Gastrocnemius medialis (tissue), 4 donors: ENCODE measurements at regions not wholly inside any gene's neighbourhood (a gene's known extent, or its start where the extent isn't known, plus 50 kb on each side); places are given as distances from the start of the nearest gene placed in this dataset.

Source experiments
- ATAC-seq, 2 donors: fragments of 150-250 bp; one replicate each; pipeline ENCODE4 v1.9.1; 2016
- DNase-seq, 2 donors: peaks; one replicate each; pipeline ENCODE4 v3.0.0-alpha.2; 2019
- H3K27ac ChIP-seq, 4 donors: fragments of 200-600 bp; sonication (generic); 1 replicate in 1 of 4; 2 replicates in 3 of 4; pipeline ENCODE4 v1.5.1; 2016 to 2018; ENCODE audit warnings: mild to moderate bottlenecking in 2 of 4, moderate library complexity in 1 of 4
- H3K27me3 ChIP-seq, 3 donors: fragments of 200-600 bp; sonication (generic) in 2 of 3; 1 replicate in 1 of 3; 2 replicates in 2 of 3; pipeline versions ENCODE4 v1.5.1 to v1.6.0; 2016 to 2019; ENCODE audit warnings: mild to moderate bottlenecking in 1 of 3, moderate library complexity in 1 of 3
- H3K36me3 ChIP-seq, 2 donors: fragments of 200-600 bp; sonication (generic) in 1 of 2; one replicate each; pipeline ENCODE4 v1.5.1; 2017 to 2018
- H3K4me1 ChIP-seq, 2 donors: fragments of 200-600 bp; sonication (generic) in 1 of 2; one replicate each; pipeline ENCODE4 v1.5.1; 2016 to 2017; ENCODE audit warnings: mild to moderate bottlenecking in 2 of 2
- H3K4me3 ChIP-seq, 4 donors: fragments of 200-600 bp; sonication (generic) in 3 of 4; 1 replicate in 1 of 4; 2 replicates in 3 of 4; pipeline ENCODE4 v1.5.1; 2016 to 2019; ENCODE audit warnings: mild to moderate bottlenecking in 2 of 4
- H3K9me3 ChIP-seq, 3 donors: fragments of 200-600 bp; sonication (generic) in 2 of 3; 1 replicate in 1 of 3; 2 replicates in 2 of 3; pipeline ENCODE4 v1.5.1; 2016 to 2019
- POLR2A ChIP-seq, 2 donors: fragments of 450-650 bp; IDR thresholded peaks; one replicate each; pipeline ENCODE4 v1.6.1; 2017; ENCODE audit warnings: antibody characterized with exemption in 2 of 2, mild to moderate bottlenecking in 2 of 2, moderate library complexity in 2 of 2
- in situ Hi-C, 4 donors: fragments of 200-750 bp; cut with MboI; loops; one replicate each; pipeline versions ENCODE4 v1.15.0 to v1.8.0; 2017; ENCODE audit warnings: low sequenced_read_pairs in 4 of 4
- intact Hi-C: fragments of 100-400 bp; cut with DNase I; formaldehyde crosslinking; loops from one replicate; pipeline ENCODE4 v1.15.1; 2023; ENCODE audit warnings: low total_unique reads
- TF ChIP-seq, protein P1 (sequence below), 5 experiments: fragments of 450-650 bp in 3 of 5; fragments of 200-600 bp in 2 of 5; sonication (generic) in 2 of 5; IDR thresholded peaks in 4 of 5; conservative IDR thresholded peaks in 1 of 5; 1 replicate in 4 of 5; 2 replicates in 1 of 5; pipeline ENCODE4 v1.5.1; 2016 to 2019; ENCODE audit warnings: antibody characterized with exemption in 5 of 5, mild to moderate bottlenecking in 3 of 5, moderate library complexity in 3 of 5

DNA sequence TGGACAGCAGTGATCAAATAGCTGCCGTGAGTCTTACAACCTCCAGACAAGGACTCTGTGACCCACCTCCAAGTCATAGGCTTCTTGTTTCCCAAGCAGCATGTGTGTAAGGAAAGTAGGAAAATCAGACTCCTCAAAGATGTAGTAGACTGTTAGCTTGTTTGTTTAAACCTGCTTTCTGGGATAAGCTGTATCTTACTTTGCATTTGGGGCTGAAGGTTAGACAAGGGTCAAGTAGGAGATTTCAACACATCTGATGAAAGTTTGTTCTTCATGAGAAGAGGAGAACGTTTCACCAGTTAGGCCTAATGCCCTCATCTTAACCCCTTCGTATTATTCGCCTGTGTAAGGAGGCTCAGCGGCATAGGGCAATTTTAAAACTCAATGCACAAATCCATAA is 756.4 kb upstream of the NR2F2 start:
- H3K27me3 ChIP-seq = no peaks in the 10 kb centered on the region
- no peaks in the 10 kb centered on the region for H3K4me1 ChIP-seq
- H3K36me3 ChIP-seq = no peaks in the 10 kb centered on the region
- in situ Hi-C loops (no loop called here), intact Hi-C loops (no loop called here)
- no peak overlapping the region for H3K27ac ChIP-seq
- ATAC-seq (no peak), DNase-seq (no peak)
- H3K9me3 ChIP-seq = no peaks in the 10 kb centered on the region
- no peak overlapping the region for H3K4me3 ChIP-seq
- TF ChIP-seq POLR2A (IDR thresholded peaks at IDR 0.05) = no peak
- TF ChIP-seq, protein P1, sequence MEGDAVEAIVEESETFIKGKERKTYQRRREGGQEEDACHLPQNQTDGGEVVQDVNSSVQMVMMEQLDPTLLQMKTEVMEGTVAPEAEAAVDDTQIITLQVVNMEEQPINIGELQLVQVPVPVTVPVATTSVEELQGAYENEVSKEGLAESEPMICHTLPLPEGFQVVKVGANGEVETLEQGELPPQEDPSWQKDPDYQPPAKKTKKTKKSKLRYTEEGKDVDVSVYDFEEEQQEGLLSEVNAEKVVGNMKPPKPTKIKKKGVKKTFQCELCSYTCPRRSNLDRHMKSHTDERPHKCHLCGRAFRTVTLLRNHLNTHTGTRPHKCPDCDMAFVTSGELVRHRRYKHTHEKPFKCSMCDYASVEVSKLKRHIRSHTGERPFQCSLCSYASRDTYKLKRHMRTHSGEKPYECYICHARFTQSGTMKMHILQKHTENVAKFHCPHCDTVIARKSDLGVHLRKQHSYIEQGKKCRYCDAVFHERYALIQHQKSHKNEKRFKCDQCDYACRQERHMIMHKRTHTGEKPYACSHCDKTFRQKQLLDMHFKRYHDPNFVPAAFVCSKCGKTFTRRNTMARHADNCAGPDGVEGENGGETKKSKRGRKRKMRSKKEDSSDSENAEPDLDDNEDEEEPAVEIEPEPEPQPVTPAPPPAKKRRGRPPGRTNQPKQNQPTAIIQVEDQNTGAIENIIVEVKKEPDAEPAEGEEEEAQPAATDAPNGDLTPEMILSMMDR (IDR thresholded peaks at IDR 0.05 in 4 of 5, conservative IDR thresholded peaks at IDR 0.05 in 1 of 5) = no peak

GRCh38 chr15:95577927-95578326 is 752.6 kb upstream of the NR2F2 start:
- no peak for TF ChIP-seq POLR2A (IDR thresholded peaks at IDR 0.05)
- TF ChIP-seq, protein P1 (IDR thresholded peaks at IDR 0.05 in 4 of 5, conservative IDR thresholded peaks at IDR 0.05 in 1 of 5) = no peak
- Histone ChIP-seq H3K9me3 (no peaks in the 10 kb centered on the region), H3K36me3 (no peaks in the 10 kb centered on the region), H3K27ac (no peak overlapping the region), H3K27me3 (no peaks in the 10 kb centered on the region), H3K4me3 (no peak overlapping the region), H3K4me1 (no peaks in the 10 kb centered on the region)
- ATAC-seq = no peak
- intact Hi-C loops (no loop called here), in situ Hi-C loops (no loop called here)
- no peak for DNase-seq

DNA sequence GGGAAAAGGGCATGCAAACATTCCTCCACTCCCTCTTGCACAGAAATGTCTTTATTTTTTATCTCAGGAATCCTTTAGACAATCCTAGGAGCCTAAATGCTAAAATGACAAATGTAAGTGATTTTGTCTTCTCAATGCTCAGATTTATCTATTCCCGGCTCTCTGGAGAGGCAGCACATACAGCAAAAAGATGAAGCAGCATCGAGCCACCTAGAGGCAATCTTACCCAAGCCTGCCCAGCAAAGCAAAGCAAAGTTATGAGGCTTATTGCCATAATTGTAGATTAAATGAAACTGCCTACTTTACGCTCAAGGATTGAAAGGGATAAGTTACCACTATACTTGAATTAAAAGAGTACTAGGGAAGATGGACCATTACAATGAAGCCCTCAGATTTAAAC is 750.4 kb upstream of the NR2F2 start:
- Histone ChIP-seq H3K27me3 (no peaks in the 10 kb centered on the region), H3K36me3 (no peaks in the 10 kb centered on the region), H3K4me3 (no peak overlapping the region), H3K4me1 (no peaks in the 10 kb centered on the region), H3K27ac (no peak overlapping the region), H3K9me3 (no peaks in the 10 kb centered on the region)
- in situ Hi-C loops (no loop called here), intact Hi-C loops (no loop called here)
- ATAC-seq = no peak
- TF ChIP-seq, protein P1 (IDR thresholded peaks at IDR 0.05 in 4 of 5, conservative IDR thresholded peaks at IDR 0.05 in 1 of 5) = no peak
- TF ChIP-seq POLR2A (IDR thresholded peaks at IDR 0.05) = no peak
- DNase-seq = no peak

- no peaks in the 10 kb centered on the region for H3K9me3 ChIP-seq
- TF ChIP-seq, protein P1 (IDR thresholded peaks at IDR 0.05 in 4 of 5, conservative IDR thresholded peaks at IDR 0.05 in 1 of 5) = no peak
- no peak for TF ChIP-seq POLR2A (IDR thresholded peaks at IDR 0.05)
- no peak overlapping the region for H3K4me3 ChIP-seq
- intact Hi-C loops = no loop called here
- ATAC-seq = no peak
- DNase-seq = no peak
- H3K4me1 ChIP-seq = no peaks in the 10 kb centered on the region
- H3K36me3 ChIP-seq = no peaks in the 10 kb centered on the region
- in situ Hi-C loops = no loop called here
- no peak overlapping the region for H3K27ac ChIP-seq
- H3K27me3 ChIP-seq = no peaks in the 10 kb centered on the region
Measured at GRCh38 chr15:95581595-95581994, 748.9 kb upstream of the NR2F2 start.

DNA sequence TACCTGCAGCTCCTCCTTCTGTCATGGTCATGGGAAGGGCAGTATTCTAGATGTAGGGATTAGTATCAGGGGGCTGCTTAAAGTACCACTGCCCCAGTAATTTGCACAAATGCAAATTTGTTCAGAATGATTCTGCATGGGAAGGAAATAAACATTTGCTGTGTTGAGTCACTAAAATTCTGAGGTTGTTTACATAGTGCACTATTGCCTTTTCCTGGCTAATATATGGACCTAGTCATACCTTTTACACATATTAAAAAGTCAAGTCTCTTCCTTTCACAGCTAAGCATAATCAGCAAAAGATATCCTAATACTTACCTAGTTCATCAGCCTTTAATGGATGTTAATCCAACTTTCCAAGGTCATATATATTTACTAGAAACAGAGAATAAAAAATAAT is 746.4 kb upstream of the NR2F2 start:
- Histone ChIP-seq H3K27ac (no peak overlapping the region), H3K4me3 (no peak overlapping the region), H3K27me3 (no peaks in the 10 kb centered on the region), H3K4me1 (no peaks in the 10 kb centered on the region), H3K9me3 (no peaks in the 10 kb centered on the region), H3K36me3 (no peaks in the 10 kb centered on the region)
- DNase-seq (no peak), ATAC-seq (no peak)
- TF ChIP-seq, protein P1 (IDR thresholded peaks at IDR 0.05 in 4 of 5, conservative IDR thresholded peaks at IDR 0.05 in 1 of 5) = no peak
- TF ChIP-seq POLR2A (IDR thresholded peaks at IDR 0.05) = no peak
- in situ Hi-C loops = no loop called here
- intact Hi-C loops = no loop called here
